H1 (cell line): ENCODE measurements at regions not wholly inside any gene's neighbourhood (a gene's known extent, or its start where the extent isn't known, plus 50 kb on each side); places are given as distances from the start of the nearest gene placed in this dataset.

Source experiments
- KDM1A ChIP-seq: fragments of 200-600, 300-600 bp; sonication (generic); IDR thresholded peaks from 2 replicates; pipeline ENCODE4 v1.7.1; 2016; ENCODE audit warnings: mild to moderate bottlenecking, low read length, borderline replicate concordance
- SP2 ChIP-seq: IDR thresholded peaks from 2 replicates; pipeline ENCODE4 v1.6.1; 2012; ENCODE audit warnings: mild to moderate bottlenecking, low read length, inconsistent platforms

- TF ChIP-seq KDM1A (no peak), SP2 (no peak)
These were observed 114.3 kb downstream of the NPIPB5 start (continued) for GRCh38 chr16:22624800-22625533.
